Left ventricle myocardium inferior (tissue), 1 donor: ENCODE measurements at regions not wholly inside any gene's neighbourhood (a gene's known extent, or its start where the extent isn't known, plus 50 kb on each side); places are given as distances from the start of the nearest gene placed in this dataset.

Experiments
- DNase-seq: peaks from one replicate; pipeline ENCODE4 v3.0.0-alpha.2; 2020
- H3K27ac ChIP-seq: fragments of 200-600 bp; replicated peaks from 2 replicates; pipeline ENCODE4 v1.8.0; 2021
- H3K27me3 ChIP-seq: fragments of 200-600 bp; 2 replicates; pipeline ENCODE4 v1.8.0; 2021; ENCODE audit warnings: low read depth
- H3K36me3 ChIP-seq: fragments of 200-600 bp; 2 replicates; pipeline ENCODE4 v1.8.0; 2021
- H3K4me1 ChIP-seq: fragments of 200-600 bp; 2 replicates; pipeline ENCODE4 v1.8.0; 2021
- H3K4me3 ChIP-seq: fragments of 200-600 bp; 2 replicates; pipeline ENCODE4 v1.8.0; 2021; ENCODE audit warnings: mild to moderate bottlenecking, moderate library complexity
- H3K9me3 ChIP-seq: fragments of 200-600 bp; replicated peaks from 2 replicates; pipeline ENCODE4 v1.8.0; 2021
- CTCF ChIP-seq: fragments of 200-600 bp; IDR thresholded peaks from 2 replicates; pipeline ENCODE4 v1.8.0; 2021; ENCODE audit warnings: antibody characterized with exemption, mild to moderate bottlenecking, borderline replicate concordance
- intact Hi-C: fragments of 100-400 bp; cut with micrococcal nuclease; formaldehyde crosslinking; loops from one replicate; pipeline ENCODE4 v1.11.0; 2022
- donor health status: DM: no; HTN: yes; CAD: no; lungs with severe emphysema.

DNA sequence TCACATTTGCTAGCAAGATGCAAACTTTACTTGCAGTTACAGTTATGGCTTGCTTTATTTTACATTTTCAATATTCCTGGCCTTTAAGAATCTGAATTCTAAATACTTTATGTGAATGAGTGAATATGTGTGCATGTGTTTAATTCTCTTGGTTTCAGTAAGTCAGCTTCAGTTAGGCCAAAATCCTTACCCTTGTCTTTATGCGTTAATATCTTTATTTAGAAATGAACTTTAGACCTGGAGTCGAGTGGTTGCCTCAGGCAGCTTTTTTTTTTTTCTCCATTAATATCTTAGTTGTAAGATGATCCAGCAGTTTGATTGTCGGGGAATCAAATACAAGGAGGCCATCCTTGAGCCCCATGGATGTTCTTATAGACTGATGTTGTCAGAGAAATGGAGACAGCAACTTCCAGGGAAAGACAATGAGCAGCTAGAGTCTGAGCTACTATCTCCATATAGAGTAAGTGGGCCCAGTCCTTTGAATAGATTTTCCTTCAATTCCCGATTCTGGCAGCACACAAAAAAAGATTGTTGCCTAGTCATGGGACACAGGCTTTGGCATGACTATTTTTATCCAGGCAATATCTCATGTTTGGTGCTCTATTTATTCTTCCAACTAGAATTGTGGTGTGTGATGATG, 398.0 kb downstream of the DHX35 start:
- no peak for DNase-seq
- H3K27ac ChIP-seq, result no peak overlapping the region
- no peaks in the 10 kb centered on the region for H3K36me3 ChIP-seq
- intact Hi-C loops, result no loop called here
- H3K27me3 ChIP-seq, result no peaks in the 10 kb centered on the region
- H3K4me3 ChIP-seq, result no peak overlapping the region
- H3K4me1 ChIP-seq, result peaks cover 6% of the 10 kb centered on the region
- no peak for TF ChIP-seq CTCF
- H3K9me3 ChIP-seq, result no peaks in the 10 kb centered on the region

GRCh38 chr20:39358052-39358451, 395.9 kb downstream of the DHX35 start:
- intact Hi-C loops, result no loop called here
- H3K36me3 ChIP-seq, result no peaks in the 10 kb centered on the region
- no peak for DNase-seq
- H3K27me3 ChIP-seq, result no peaks in the 10 kb centered on the region
- TF ChIP-seq CTCF, result no peak
- no peak overlapping the region for H3K4me3 ChIP-seq
- no peaks in the 10 kb centered on the region for H3K9me3 ChIP-seq
- peak overlapping the region; percentile 22 for H3K27ac ChIP-seq
- H3K4me1 ChIP-seq, result peaks cover 6% of the 10 kb centered on the region

DNA sequence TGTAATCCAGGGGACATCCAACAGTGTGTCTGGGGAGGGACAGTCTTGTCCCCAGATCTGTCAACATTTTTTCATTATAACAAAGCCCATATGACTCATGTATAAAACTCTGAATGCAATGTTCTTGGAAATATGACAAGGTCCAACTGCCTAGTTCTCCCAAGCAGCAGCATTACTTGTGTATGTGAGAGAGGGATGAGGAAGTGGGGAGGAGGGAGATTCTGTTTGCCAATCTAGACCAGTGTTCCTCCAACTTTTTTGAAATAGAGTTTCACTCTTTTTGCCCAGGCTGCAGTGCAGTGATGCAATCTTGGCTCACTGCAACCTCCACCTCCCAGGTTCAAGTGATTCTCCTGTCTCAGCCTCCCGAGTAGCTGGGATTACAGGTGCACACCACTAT, 394.8 kb downstream of the DHX35 start:
- H3K9me3 ChIP-seq, result no peaks in the 10 kb centered on the region
- peak overlapping the region; percentile 7 for H3K27ac ChIP-seq
- H3K4me3 ChIP-seq, result no peak overlapping the region
- H3K27me3 ChIP-seq, result no peaks in the 10 kb centered on the region
- no peak for DNase-seq
- no peak for TF ChIP-seq CTCF
- intact Hi-C loops, result no loop called here
- peaks cover 6% of the 10 kb centered on the region for H3K4me1 ChIP-seq
- no peaks in the 10 kb centered on the region for H3K36me3 ChIP-seq

- H3K27ac ChIP-seq, result no peak overlapping the region
- peaks cover 49% of the 10 kb centered on the region for H3K9me3 ChIP-seq
- no peak for TF ChIP-seq CTCF
- H3K4me3 ChIP-seq, result no peak overlapping the region
- intact Hi-C loops, result no loop called here
- no peaks in the 10 kb centered on the region for H3K27me3 ChIP-seq
- no peaks in the 10 kb centered on the region for H3K36me3 ChIP-seq
- DNase-seq, result no peak
- no peaks in the 10 kb centered on the region for H3K4me1 ChIP-seq
These were observed 387.1 kb downstream of the DHX35 start for GRCh38 chr20:39349240-39349639.

GRCh38 chr20:39347626-39348025, 385.5 kb downstream of the DHX35 start:
- no peaks in the 10 kb centered on the region for H3K27me3 ChIP-seq
- H3K36me3 ChIP-seq, result no peaks in the 10 kb centered on the region
- H3K27ac ChIP-seq, result no peak overlapping the region
- H3K4me1 ChIP-seq, result no peaks in the 10 kb centered on the region
- H3K9me3 ChIP-seq, result peaks cover 49% of the 10 kb centered on the region
- H3K4me3 ChIP-seq, result no peak overlapping the region
- intact Hi-C loops, result no loop called here
- no peak for TF ChIP-seq CTCF
- DNase-seq, result no peak
